Left lobe of liver (tissue), 2 donors: ENCODE measurements at regions not wholly inside any gene's neighbourhood (a gene's known extent, or its start where the extent isn't known, plus 50 kb on each side); places are given as distances from the start of the nearest gene placed in this dataset.

Experiments
- ATAC-seq: fragments of 200-7000 bp; cut with Tn5 transposase; one replicate; pipeline ENCODE4 v1.9.1; 2020; ENCODE audit warnings: mild to moderate bottlenecking, moderate library complexity
- DNase-seq: peaks from one replicate; pipeline ENCODE4 v3.0.0-alpha.2; 2020; ENCODE audit warnings: low spot score
- donor health status: DM: no; HTN: no; CAD: no; lungs with moderate emphysema.
- donor health status: DM: no; HTN: yes; CAD: no.

GRCh38 chr4:110770353-110770752 is 147.5 kb upstream of the PITX2 start:
- ATAC-seq: no peak
- no peak for DNase-seq

GRCh38 chr4:110778521-110778920 is 155.6 kb upstream of the PITX2 start:
- no peak for DNase-seq
- ATAC-seq: no peak

GRCh38 chr4:110780538-110780937 is 157.7 kb upstream of the PITX2 start:
- no peak for DNase-seq
- no peak for ATAC-seq

- DNase-seq (no peak), ATAC-seq (no peak)
Observed at GRCh38 chr4:110781944-110782343, 159.1 kb upstream of the PITX2 start.

- DNase-seq: no peak
- ATAC-seq: no peak
Observed at GRCh38 chr4:110787109-110787508, 164.2 kb upstream of the PITX2 start.

GRCh38 chr4:110787707-110788106 is 164.8 kb upstream of the PITX2 start:
- ATAC-seq (no peak), DNase-seq (no peak)

- ATAC-seq: no peak
- no peak for DNase-seq
Observed at GRCh38 chr4:110788302-110788701, 165.4 kb upstream of the PITX2 start.

- no peak for ATAC-seq
- DNase-seq: no peak
Observed at GRCh38 chr4:110792036-110792435, 169.2 kb upstream of the PITX2 start.

GRCh38 chr4:110793381-110793801 is 170.5 kb upstream of the PITX2 start:
- DNase-seq: no peak

GRCh38 chr4:110793890-110794554 is 171.1 kb upstream of the PITX2 start:
- DNase-seq: no peak
- no peak for ATAC-seq

More at GRCh38 chr4:110793381-110793801, 170.5 kb upstream of the PITX2 start:
- no peak for ATAC-seq

GRCh38 chr4:110795971-110796370 is 173.1 kb upstream of the PITX2 start:
- DNase-seq: no peak
- no peak for ATAC-seq

GRCh38 chr4:110797486-110797885 is 174.6 kb upstream of the PITX2 start:
- DNase-seq: no peak
- no peak for ATAC-seq

- no peak for ATAC-seq
Observed at GRCh38 chr4:110798687-110799086, 175.8 kb upstream of the PITX2 start.

GRCh38 chr4:110799211-110799610 is 176.3 kb upstream of the PITX2 start:
- no peak for DNase-seq
- ATAC-seq: no peak

More at GRCh38 chr4:110798687-110799086, 175.8 kb upstream of the PITX2 start:
- DNase-seq: no peak

- ATAC-seq: no peak
- DNase-seq: no peak
Observed at GRCh38 chr4:110801591-110801990, 178.7 kb upstream of the PITX2 start.

- no peak for ATAC-seq
- no peak for DNase-seq
Observed at GRCh38 chr4:110808351-110808878, 185.5 kb upstream of the PITX2 start.

GRCh38 chr4:110815950-110816349 is 193.1 kb upstream of the PITX2 start:
- ATAC-seq (no peak), DNase-seq (no peak)

GRCh38 chr4:110816367-110816766 is 193.5 kb upstream of the PITX2 start:
- DNase-seq: no peak
- ATAC-seq: no peak

GRCh38 chr4:110821186-110821585 is 198.3 kb upstream of the PITX2 start:
- ATAC-seq: no peak
- DNase-seq: no peak

GRCh38 chr4:110823251-110823650 is 200.4 kb upstream of the PITX2 start:
- no peak for DNase-seq
- ATAC-seq: no peak

- ATAC-seq (no peak), DNase-seq (no peak)
Observed at GRCh38 chr4:110824344-110824743, 201.5 kb upstream of the PITX2 start.

- DNase-seq (no peak), ATAC-seq (no peak)
Observed at GRCh38 chr4:110826656-110827055, 203.8 kb upstream of the PITX2 start.

- ATAC-seq: no peak
- DNase-seq: no peak
Observed at GRCh38 chr4:110830461-110830860, 207.6 kb upstream of the PITX2 start.
